Fibroblast of lung (primary cell): ENCODE measurements at regions not wholly inside any gene's neighbourhood (a gene's known extent, or its start where the extent isn't known, plus 50 kb on each side); places are given as distances from the start of the nearest gene placed in this dataset.
"Not testable (repeated sequence)": the region's sequence is repeated elsewhere in the genome, so short reads cannot be mapped to it uniquely, and the experiment has no call there.

Experiments used
- DNase-seq, 2 donors: peaks; one replicate each; pipeline versions ENCODE4 v3.0.0 to v3.0.0-alpha.2; 2010; ENCODE audit warnings: low read depth in 2 of 2
- H2AFZ ChIP-seq: 2 replicates; pipeline ENCODE4 v1.5.1; 2012; ENCODE audit warnings: low read length, control low read depth, inconsistent platforms
- H3K27ac ChIP-seq: 2 replicates; pipeline ENCODE4 v1.5.1; 2011; ENCODE audit warnings: low read length, control low read depth; ENCODE audit not compliant: insufficient read depth
- H3K27me3 ChIP-seq: 2 replicates; pipeline ENCODE4 v1.5.1; 2011; ENCODE audit warnings: mild to moderate bottlenecking, low read length; ENCODE audit not compliant: control insufficient read depth, insufficient read depth
- H3K36me3 ChIP-seq: 2 replicates; pipeline ENCODE4 v1.5.1; 2011; ENCODE audit warnings: low read length; ENCODE audit not compliant: control insufficient read depth, insufficient read depth
- H3K4me1 ChIP-seq: 2 replicates; pipeline ENCODE4 v1.5.1; 2011; ENCODE audit warnings: low read length; ENCODE audit not compliant: control insufficient read depth, insufficient read depth; ENCODE audit errors: extremely low read depth
- H3K4me2 ChIP-seq: 2 replicates; pipeline ENCODE4 v1.5.1; 2011; ENCODE audit warnings: low read length, control low read depth; ENCODE audit not compliant: insufficient read depth; ENCODE audit errors: extremely low read depth
- H3K4me3 ChIP-seq, 4 experiments: fragments of 200-600 bp in 1 of 4; sonication (generic) in 1 of 4; replicated peaks in 1 of 4; 2 replicates each; pipeline ENCODE4 v1.5.1; 2011 to 2016; ENCODE audit warnings: low read length in 4 of 4, low read depth in 3 of 4, mild to moderate bottlenecking in 3 of 4, control low read depth in 2 of 4, inconsistent platforms in 1 of 4, mixed read lengths in 1 of 4; ENCODE audit not compliant: insufficient read depth in 1 of 4; ENCODE audit errors: control extremely low read depth in 1 of 4
- H3K79me2 ChIP-seq: 2 replicates; pipeline ENCODE4 v1.5.1; 2012; ENCODE audit warnings: mild to moderate bottlenecking, low read length, inconsistent platforms; ENCODE audit not compliant: control insufficient read depth, insufficient read depth
- H3K9ac ChIP-seq: 2 replicates; pipeline ENCODE4 v1.5.1; 2011; ENCODE audit warnings: mild to moderate bottlenecking, low read length, control low read depth; ENCODE audit not compliant: insufficient read depth
- H3K9me3 ChIP-seq: 2 replicates; pipeline ENCODE4 v1.5.1; 2012; ENCODE audit warnings: low read depth, low read length; ENCODE audit not compliant: control insufficient read depth, insufficient read depth
- H4K20me1 ChIP-seq: 2 replicates; pipeline ENCODE4 v1.5.1; 2011; ENCODE audit warnings: low read length; ENCODE audit not compliant: control insufficient read depth, insufficient read depth; ENCODE audit errors: extremely low read depth
- TF ChIP-seq, protein P1 (sequence below), 2 donors: IDR thresholded peaks in 1 of 2; conservative IDR thresholded peaks in 1 of 2; 1 replicate in 1 of 2; 2 replicates in 1 of 2; pipeline ENCODE4 v1.5.1; 2011 to 2012; ENCODE audit warnings: low read length in 2 of 2, control low read depth in 1 of 2, inconsistent platforms in 1 of 2, low read depth in 1 of 2, mild to moderate bottlenecking in 1 of 2

GRCh38 chr2:89205153-89205552, 513.7 kb downstream of the RPIA start:
- H3K27ac ChIP-seq, H3K79me2 ChIP-seq, DNase-seq, H3K4me3 ChIP-seq, H4K20me1 ChIP-seq, H3K36me3 ChIP-seq, H3K4me1 ChIP-seq, H3K9ac ChIP-seq, H2AFZ ChIP-seq, H3K4me2 ChIP-seq, H3K27me3 ChIP-seq, H3K9me3 ChIP-seq: not testable (repeated sequence)
- TF ChIP-seq, protein P1, sequence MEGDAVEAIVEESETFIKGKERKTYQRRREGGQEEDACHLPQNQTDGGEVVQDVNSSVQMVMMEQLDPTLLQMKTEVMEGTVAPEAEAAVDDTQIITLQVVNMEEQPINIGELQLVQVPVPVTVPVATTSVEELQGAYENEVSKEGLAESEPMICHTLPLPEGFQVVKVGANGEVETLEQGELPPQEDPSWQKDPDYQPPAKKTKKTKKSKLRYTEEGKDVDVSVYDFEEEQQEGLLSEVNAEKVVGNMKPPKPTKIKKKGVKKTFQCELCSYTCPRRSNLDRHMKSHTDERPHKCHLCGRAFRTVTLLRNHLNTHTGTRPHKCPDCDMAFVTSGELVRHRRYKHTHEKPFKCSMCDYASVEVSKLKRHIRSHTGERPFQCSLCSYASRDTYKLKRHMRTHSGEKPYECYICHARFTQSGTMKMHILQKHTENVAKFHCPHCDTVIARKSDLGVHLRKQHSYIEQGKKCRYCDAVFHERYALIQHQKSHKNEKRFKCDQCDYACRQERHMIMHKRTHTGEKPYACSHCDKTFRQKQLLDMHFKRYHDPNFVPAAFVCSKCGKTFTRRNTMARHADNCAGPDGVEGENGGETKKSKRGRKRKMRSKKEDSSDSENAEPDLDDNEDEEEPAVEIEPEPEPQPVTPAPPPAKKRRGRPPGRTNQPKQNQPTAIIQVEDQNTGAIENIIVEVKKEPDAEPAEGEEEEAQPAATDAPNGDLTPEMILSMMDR (conservative IDR thresholded peaks at IDR 0.05 in 1 of 2, IDR thresholded peaks at IDR 0.05 in 1 of 2; ENCODE audit: low read depth in 1 of 2, low read length in 2 of 2) = peak in 1 of 2 donors; percentile 31

GRCh38 chr2:89208144-89208932, 516.9 kb downstream of the RPIA start:
- not testable (repeated sequence) for H3K9me3 ChIP-seq, H3K27ac ChIP-seq, H3K4me1 ChIP-seq, H3K27me3 ChIP-seq, H3K4me2 ChIP-seq, H4K20me1 ChIP-seq, H2AFZ ChIP-seq, H3K36me3 ChIP-seq, H3K79me2 ChIP-seq, H3K4me3 ChIP-seq, H3K9ac ChIP-seq
- peak; percentile 39 to 59 for DNase-seq

DNA sequence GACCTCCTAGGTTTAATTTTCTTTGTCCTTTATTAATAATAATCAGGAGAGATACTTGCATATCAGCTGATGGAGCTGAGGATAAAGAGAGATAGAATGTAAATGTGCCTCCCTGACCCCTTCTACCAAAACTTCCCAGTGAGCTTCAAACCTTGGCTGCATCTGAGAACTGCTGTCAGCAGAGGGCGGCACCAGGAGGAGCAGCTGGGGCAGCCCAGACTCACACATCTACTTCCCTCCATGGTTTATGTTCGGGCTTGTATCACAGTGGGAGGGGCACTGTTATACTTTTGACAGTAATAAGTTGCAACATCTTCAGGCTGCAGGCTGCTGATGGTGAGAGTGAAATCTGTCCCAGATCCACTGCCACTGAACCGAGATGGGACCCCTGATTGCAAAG, 521.7 kb downstream of the RPIA start:
- H3K4me2 ChIP-seq, H3K4me1 ChIP-seq, H3K36me3 ChIP-seq, H3K79me2 ChIP-seq, H3K27ac ChIP-seq, H3K4me3 ChIP-seq, H3K9me3 ChIP-seq, H2AFZ ChIP-seq, H3K9ac ChIP-seq, H4K20me1 ChIP-seq, H3K27me3 ChIP-seq: not testable (repeated sequence)
- peak in 1 of 2 donors; percentile 8 for DNase-seq
- TF ChIP-seq, protein P1 (conservative IDR thresholded peaks at IDR 0.05 in 1 of 2, IDR thresholded peaks at IDR 0.05 in 1 of 2; ENCODE audit: low read depth in 1 of 2, low read length in 2 of 2) = peak in 1 of 2 donors; percentile 9

- not testable (repeated sequence) for H3K27ac ChIP-seq, H3K79me2 ChIP-seq, H3K27me3 ChIP-seq, H3K4me3 ChIP-seq, H3K4me1 ChIP-seq, DNase-seq, H2AFZ ChIP-seq, H3K36me3 ChIP-seq, H4K20me1 ChIP-seq, H3K9me3 ChIP-seq, H3K9ac ChIP-seq, H3K4me2 ChIP-seq
Measured at GRCh38 chr2:89213811-89214210, 522.3 kb downstream of the RPIA start.

GRCh38 chr2:89221474-89221873, 530.0 kb downstream of the RPIA start:
- H3K27ac ChIP-seq, H3K9me3 ChIP-seq, H3K36me3 ChIP-seq, H3K4me3 ChIP-seq, H3K27me3 ChIP-seq, H2AFZ ChIP-seq, DNase-seq, H4K20me1 ChIP-seq, H3K79me2 ChIP-seq, H3K9ac ChIP-seq, H3K4me2 ChIP-seq, H3K4me1 ChIP-seq: not testable (repeated sequence)
